ENCODE measurements at regions not wholly inside any gene's neighbourhood (a gene's known extent, or its start where the extent isn't known, plus 50 kb on each side); places are given as distances from the start of the nearest gene placed in this dataset.

DNA sequence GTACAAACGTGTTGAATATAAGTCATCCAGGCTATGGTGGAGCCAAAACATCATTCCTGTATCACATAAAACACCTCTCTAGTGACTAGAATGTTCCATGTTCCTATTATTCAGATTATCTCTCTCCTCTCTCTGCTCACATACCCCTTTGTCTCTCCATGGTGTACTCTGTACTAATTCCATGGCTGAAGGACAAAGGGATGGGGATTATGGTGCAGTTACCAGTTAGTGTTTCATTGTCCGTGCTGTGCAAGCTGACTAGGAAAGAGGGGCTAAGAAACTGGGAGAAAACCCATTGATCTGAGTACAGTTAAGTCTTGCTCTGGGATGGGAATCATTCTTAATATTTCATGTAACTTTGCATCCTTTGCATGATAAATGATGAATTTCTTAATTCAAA is 397.4 kb upstream of the NOX3 start:
- TF ChIP-seq CTCF (IDR thresholded peaks at IDR 0.05) (no peak), EZH2 (IDR thresholded peaks at IDR 0.05) (no peak)

All from neural progenitor cell (in vitro differentiated cells).